GM12865 (cell line): ENCODE measurements at regions not wholly inside any gene's neighbourhood (a gene's known extent, or its start where the extent isn't known, plus 50 kb on each side); places are given as distances from the start of the nearest gene placed in this dataset.

Experiments
- DNase-seq: peaks from one replicate; pipeline ENCODE4 v3.0.0; 2010; ENCODE audit warnings: low read depth
- H3K4me3 ChIP-seq: 2 replicates; pipeline ENCODE4 v1.5.1; 2011; ENCODE audit warnings: mild to moderate bottlenecking, low read depth, low read length, control low read depth
- TF ChIP-seq, protein P1 (sequence below): IDR thresholded peaks from 2 replicates; pipeline ENCODE4 v1.5.1; 2011; ENCODE audit warnings: low read length, control low read depth, low read depth, inconsistent platforms; ENCODE audit not compliant: insufficient read depth; ENCODE audit errors: missing control alignments

GRCh38 chr1:201714542-201715329 lies 114.2 kb upstream of the IPO9 start:
- H3K4me3 ChIP-seq, result no peak overlapping the region
- TF ChIP-seq, protein P1, sequence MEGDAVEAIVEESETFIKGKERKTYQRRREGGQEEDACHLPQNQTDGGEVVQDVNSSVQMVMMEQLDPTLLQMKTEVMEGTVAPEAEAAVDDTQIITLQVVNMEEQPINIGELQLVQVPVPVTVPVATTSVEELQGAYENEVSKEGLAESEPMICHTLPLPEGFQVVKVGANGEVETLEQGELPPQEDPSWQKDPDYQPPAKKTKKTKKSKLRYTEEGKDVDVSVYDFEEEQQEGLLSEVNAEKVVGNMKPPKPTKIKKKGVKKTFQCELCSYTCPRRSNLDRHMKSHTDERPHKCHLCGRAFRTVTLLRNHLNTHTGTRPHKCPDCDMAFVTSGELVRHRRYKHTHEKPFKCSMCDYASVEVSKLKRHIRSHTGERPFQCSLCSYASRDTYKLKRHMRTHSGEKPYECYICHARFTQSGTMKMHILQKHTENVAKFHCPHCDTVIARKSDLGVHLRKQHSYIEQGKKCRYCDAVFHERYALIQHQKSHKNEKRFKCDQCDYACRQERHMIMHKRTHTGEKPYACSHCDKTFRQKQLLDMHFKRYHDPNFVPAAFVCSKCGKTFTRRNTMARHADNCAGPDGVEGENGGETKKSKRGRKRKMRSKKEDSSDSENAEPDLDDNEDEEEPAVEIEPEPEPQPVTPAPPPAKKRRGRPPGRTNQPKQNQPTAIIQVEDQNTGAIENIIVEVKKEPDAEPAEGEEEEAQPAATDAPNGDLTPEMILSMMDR, result no peak
- DNase-seq, result no peak

DNA sequence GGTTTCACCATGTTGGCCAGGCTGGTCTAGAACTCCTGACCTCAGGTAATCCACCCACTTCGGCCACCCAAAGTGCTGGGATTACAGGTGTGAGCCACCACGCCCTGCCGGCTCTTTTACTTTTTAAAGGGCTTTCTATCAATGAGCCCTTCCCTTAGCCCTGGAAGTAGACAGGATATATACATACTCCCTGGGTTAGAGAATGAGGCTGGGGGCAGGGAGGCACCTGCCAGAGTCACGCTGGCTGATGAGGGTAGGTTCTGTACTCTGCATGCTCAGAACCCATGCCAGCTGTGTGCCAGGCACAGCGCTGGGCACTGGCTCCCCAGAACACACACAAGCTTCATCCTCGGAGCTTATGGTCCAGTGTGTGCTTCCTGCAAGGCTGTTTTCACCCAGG lies 113.6 kb upstream of the IPO9 start:
- H3K4me3 ChIP-seq, result no peak overlapping the region
- TF ChIP-seq, protein P1, result no peak
- no peak for DNase-seq

DNA sequence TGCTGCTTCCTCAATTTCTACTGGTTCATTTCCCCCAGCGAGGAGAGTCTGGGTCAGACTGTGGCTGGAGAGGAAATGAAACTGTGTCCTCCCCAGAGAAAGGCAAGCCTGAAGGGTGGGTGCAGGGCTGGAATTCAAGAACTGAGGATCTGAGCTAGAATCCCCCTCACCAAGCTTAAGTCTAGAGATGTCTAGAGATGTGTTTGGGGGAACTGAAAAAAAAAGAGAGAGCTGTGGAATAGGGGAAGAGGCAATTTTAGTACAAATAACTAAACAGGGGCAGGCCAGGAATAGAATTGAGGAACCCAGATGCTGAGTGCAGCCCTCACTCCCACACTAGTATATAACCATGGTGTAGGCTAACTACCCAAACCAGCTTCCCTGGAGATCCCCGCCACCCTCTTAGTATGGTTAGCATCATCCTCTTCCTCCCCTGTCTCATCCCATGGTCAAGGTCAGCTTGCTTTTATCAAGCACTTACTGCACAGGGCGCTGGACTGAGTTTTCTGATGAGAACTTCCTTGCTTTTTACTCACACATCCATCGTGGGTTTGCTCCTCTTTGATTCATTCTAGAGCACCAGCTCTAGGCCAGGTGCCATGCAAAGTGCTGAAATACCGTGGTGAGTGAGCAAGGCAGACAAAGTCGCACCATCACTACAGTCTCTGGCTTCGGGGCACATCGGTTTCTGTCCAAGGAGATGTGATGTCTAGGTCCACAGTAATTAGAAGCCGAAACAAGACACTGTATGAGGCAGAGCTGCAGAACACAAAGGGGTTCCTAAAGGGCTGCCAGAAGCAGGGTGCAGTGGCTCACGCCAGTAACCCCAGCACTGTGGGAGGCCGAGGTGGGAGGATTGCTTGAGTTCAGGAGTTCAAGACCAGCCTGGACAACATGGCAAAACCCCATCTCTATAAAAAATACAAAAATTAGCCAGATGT lies 112.9 kb upstream of the IPO9 start:
- H3K4me3 ChIP-seq, result no peak overlapping the region
- TF ChIP-seq, protein P1, result no peak
- no peak for DNase-seq

DNA sequence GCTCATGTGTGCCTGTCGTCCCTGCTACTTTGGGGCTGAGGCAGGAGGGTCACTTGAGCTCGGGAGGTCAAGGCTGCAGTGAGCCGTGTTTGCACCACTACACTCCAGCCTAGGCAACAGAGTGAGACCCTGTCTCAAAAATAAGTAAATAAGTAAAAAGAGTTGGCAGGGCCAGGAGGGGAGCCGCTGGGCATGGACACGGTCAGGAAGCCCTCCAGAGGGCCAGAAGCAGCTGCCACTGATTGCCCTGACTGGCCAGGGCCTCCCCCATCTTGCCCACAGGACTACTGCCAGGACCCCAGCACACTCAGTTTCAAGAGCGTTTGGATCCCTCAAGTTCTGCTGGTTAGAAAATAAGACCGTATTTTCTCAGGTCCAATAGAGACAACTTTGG lies 112.2 kb upstream of the IPO9 start:
- TF ChIP-seq, protein P1, result no peak
- H3K4me3 ChIP-seq, result no peak overlapping the region
- no peak for DNase-seq

GRCh38 chr1:201717286-201717685 lies 111.7 kb upstream of the IPO9 start:
- TF ChIP-seq, protein P1, result no peak
- no peak for DNase-seq
- H3K4me3 ChIP-seq, result no peak overlapping the region

DNA sequence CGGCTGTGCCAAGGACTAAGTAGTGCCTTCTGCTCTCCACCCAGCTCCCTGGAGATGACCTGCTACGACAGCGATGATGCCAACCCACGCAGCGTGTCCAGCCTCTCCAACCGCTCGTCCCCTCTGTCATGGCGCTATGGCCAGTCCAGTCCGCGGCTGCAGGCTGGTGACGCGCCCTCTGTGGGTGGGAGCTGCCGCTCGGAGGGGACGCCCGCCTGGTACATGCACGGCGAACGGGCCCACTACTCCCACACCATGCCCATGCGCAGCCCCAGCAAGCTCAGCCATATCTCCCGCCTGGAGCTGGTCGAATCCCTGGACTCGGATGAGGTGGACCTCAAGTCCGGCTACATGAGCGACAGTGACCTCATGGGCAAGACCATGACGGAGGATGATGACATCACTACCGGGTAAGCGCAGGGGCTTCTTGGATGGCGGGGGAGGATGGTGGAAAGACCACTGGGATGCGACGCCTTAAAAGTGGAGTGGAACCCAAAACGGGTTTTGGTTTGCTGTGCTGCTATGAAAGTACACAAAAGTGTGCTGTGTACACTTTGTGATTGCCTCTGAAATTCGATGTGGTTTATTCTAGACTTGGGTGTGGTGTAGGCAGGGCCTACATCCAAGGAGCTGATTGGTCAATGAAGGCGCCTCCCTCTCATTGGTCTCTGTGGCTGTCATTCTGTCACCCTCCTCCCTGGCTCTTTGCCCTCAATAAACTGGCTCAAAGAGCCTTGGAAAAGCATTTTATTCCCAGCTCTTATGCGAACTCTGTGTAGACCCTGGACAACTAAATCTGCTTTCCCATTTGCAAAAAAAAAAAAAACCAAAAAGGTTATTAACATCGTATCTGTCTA lies 110.4 kb upstream of the IPO9 start:
- DNase-seq, result peak; percentile 23
- H3K4me3 ChIP-seq, result no peak overlapping the region
- TF ChIP-seq, protein P1, result no peak
